HEK293 (cell line): ENCODE measurements at regions not wholly inside any gene's neighbourhood (a gene's known extent, or its start where the extent isn't known, plus 50 kb on each side); places are given as distances from the start of the nearest gene placed in this dataset.

Experiments
- CTCF ChIP-seq: fragments of 450-650 bp; formaldehyde crosslinking; IDR thresholded peaks from 2 replicates; pipeline ENCODE4 v1.5.1; 2016; ENCODE audit warnings: missing biosample characterization, missing genetic modification characterization
- ELK4 ChIP-seq: IDR thresholded peaks from 2 replicates; pipeline ENCODE4 v1.6.1; 2011; ENCODE audit warnings: mild to moderate bottlenecking, low read depth, low read length, borderline replicate concordance
- GLI4 ChIP-seq: fragments of 450-650 bp; formaldehyde crosslinking; IDR thresholded peaks from 2 replicates; pipeline ENCODE4 v1.5.1; 2016; ENCODE audit warnings: missing biosample characterization, missing genetic modification characterization
- HOXA7 ChIP-seq: sonication (generic); formaldehyde crosslinking; IDR thresholded peaks from 2 replicates; pipeline ENCODE4 v1.8.1; 2022; ENCODE audit warnings: missing genetic modification reagents, borderline replicate concordance
- HOXD13 ChIP-seq: sonication (generic); formaldehyde crosslinking; IDR thresholded peaks from 2 replicates; pipeline ENCODE4 v1.8.0; 2022; ENCODE audit warnings: missing genetic modification reagents, borderline replicate concordance
- PATZ1 ChIP-seq: fragments of 450-650 bp; formaldehyde crosslinking; IDR thresholded peaks from 2 replicates; pipeline ENCODE4 v1.5.1; 2016; ENCODE audit warnings: missing biosample characterization, missing genetic modification characterization
- ZBTB26 ChIP-seq: fragments of 450-650 bp; formaldehyde crosslinking; optimal IDR thresholded peaks from 2 replicates; pipeline ENCODE3; 2016; ENCODE audit warnings: missing biosample characterization, mild to moderate bottlenecking, missing genetic modification characterization
- ZBTB8A ChIP-seq: fragments of 450-650 bp; formaldehyde crosslinking; IDR thresholded peaks from 2 replicates; pipeline ENCODE4 v1.5.1; 2016; ENCODE audit warnings: missing biosample characterization, missing genetic modification characterization
- ZNF138 ChIP-seq: fragments of 450-650 bp; formaldehyde crosslinking; IDR thresholded peaks from 2 replicates; pipeline ENCODE4 v1.5.1; 2016; ENCODE audit warnings: missing biosample characterization, missing genetic modification characterization, borderline replicate concordance
- ZNF239 ChIP-seq: fragments of 450-650 bp; formaldehyde crosslinking; IDR thresholded peaks from 2 replicates; pipeline ENCODE4 v1.5.1; 2016; ENCODE audit warnings: missing biosample characterization, missing genetic modification characterization
- ZNF354C ChIP-seq: fragments of 450-650 bp; formaldehyde crosslinking; IDR thresholded peaks from 2 replicates; pipeline ENCODE4 v1.5.1; 2016; ENCODE audit warnings: missing biosample characterization, missing genetic modification characterization, low read depth, borderline replicate concordance
- ZNF449 ChIP-seq: fragments of 450-650 bp; formaldehyde crosslinking; IDR thresholded peaks from 2 replicates; pipeline ENCODE4 v1.5.1; 2017; ENCODE audit warnings: missing biosample characterization, mild to moderate bottlenecking, missing genetic modification characterization, moderate library complexity
- ZNF529 ChIP-seq: fragments of 450-650 bp; formaldehyde crosslinking; IDR thresholded peaks from 2 replicates; pipeline ENCODE4 v1.5.1; 2017; ENCODE audit warnings: missing genetic modification characterization, missing biosample characterization; ENCODE audit not compliant: insufficient replicate concordance

- TF ChIP-seq PATZ1 (tag by site-specific recombination) (no peak), HOXD13 (CRISPR knock-in tag) (no peak), ZNF354C (no peak), ZNF138 (tag by site-specific recombination) (no peak), ZNF449 (no peak), ZNF239 (tag by site-specific recombination) (no peak), CTCF (tag by site-specific recombination) (no peak), ZBTB8A (tag by site-specific recombination) (no peak), ZBTB26 (no peak), GLI4 (tag by site-specific recombination) (no peak), ZNF529 (tag by site-specific recombination) (no peak), ELK4 (no peak), HOXA7 (CRISPR knock-in tag) (no peak)
Measured at GRCh38 chr5:92119110-92119509, 736.0 kb upstream of the ARRDC3 start.
